T-helper 1 cell treated with Interleukin-12 subunit alpha and Interleukin-12 subunit beta and Interleukin-4 antibody, amounts not matched to agents 30 ng/mL and 1 ng/mL, for 36 hours (primary cell): ENCODE measurements at regions not wholly inside any gene's neighbourhood (a gene's known extent, or its start where the extent isn't known, plus 50 kb on each side); places are given as distances from the start of the nearest gene placed in this dataset.

Experiments used
- intact Hi-C: fragments of 100-400 bp; cut with micrococcal nuclease; formaldehyde crosslinking; loops from one replicate; pipeline ENCODE4 v1.15.1; 2024

DNA sequence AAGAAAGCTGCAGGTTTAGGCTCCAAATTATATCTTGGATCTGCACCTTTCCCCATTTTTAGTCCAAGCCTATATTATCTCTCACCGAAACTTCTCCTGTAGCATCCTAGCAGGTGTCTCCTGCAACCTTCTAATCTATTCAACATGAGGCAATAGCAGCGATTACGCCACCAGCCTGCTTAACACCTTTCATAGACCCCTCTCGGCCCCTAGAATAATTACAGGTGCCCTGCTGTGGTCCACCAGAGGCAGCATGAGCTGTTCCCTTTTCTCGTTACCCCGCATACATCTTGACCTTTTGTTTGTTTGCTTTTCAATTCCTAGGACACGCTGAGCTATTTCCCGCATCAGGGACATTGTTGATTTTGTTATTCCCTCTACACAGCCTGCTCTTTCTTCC is 361.9 kb downstream of the CYRIA start:
- intact Hi-C loops = no loop called here

DNA sequence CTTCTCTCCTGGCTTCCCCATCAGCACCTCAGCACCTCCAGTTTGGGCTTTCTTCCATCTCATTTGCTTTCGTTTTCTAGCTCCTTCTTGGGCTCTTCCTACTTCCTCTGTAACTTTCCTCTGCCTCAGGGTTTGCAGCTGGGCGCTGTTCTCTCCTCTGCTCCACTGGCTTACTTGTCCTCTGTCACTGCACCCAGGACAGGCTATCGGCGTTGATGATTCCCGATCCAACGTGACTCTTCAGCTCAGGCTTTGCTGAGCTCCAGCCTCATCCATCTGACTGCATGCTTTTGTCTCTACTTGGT is 362.4 kb downstream of the CYRIA start:
- intact Hi-C loops = no loop called here

DNA sequence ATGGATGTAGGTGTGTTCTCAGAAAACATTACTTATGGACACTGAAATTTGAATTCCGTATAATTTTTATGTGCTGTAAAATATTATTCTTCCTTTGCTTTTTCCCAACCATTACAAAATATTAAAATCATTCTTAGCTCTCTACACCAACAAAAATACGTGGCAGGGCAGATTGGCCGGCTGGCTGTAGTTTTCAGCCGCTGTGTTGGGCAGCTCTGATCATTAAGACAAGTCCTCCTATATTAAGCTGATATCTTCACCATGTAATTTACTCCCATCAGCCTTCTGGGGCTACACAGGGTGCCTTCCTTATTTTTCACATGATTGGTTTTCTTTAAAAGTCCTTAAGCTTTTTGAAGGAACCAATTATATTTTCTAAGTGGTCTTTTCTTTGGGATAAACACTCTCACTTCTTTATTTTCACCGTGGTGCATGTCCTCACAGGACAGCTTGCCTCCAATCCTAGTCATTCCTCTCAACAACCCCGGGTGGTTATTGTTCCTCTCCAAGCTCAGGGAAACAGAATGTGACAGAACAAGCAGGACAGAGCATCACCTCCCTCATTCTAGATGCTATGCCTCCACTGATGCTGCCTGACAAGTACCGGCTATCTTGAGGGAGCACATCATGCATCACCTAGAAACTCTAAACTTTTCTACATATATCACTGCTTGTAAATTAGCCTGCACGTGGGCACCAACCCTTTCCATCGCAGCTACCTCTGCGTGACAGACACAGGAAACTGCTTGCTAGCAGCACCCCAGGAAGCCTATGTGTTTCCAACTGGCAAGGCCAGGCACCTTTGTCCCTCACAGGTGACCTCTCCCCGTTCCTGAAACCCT is 362.3 kb downstream of the MYCN start:
- intact Hi-C loops = no loop called here

DNA sequence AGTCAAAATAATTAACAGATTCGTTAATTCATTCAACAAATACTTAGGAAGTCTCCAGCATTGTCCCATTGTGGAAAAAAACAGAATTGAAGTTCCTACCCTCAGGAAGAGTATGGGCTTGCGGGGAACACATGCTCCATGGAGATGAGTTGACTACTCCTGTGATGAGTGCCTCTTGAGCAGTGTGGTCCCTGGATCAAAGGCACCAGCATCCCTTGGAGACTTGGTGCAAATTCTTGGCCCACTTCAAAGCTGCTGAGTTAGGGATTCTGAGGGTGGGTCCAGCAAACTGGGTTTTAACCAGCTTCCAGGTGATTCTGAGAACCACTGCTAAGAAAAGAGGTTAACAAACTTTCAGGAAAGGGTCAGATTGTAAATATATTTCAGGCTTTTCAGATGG is 361.6 kb downstream of the MYCN start:
- intact Hi-C loops = no loop called here

DNA sequence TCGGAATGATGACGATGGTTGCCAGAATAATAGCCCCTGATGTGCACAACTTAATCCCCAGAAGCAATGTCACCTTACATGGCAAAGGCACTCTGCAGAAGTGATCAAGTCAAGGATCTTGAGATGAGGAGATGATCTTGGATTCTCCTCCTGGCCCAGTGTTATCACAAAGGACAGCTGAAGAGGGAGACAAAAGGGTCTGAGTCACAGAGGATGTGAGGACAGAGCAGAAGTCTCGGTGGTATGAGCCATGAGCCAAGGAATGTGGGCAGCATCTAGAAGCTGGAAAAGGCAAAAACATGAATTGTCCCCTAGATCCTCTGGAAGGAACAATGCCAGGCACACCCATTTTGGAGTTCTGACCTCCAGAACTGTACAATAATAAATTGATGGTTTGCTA is 358.5 kb downstream of the MYCN start:
- intact Hi-C loops = no loop called here

DNA sequence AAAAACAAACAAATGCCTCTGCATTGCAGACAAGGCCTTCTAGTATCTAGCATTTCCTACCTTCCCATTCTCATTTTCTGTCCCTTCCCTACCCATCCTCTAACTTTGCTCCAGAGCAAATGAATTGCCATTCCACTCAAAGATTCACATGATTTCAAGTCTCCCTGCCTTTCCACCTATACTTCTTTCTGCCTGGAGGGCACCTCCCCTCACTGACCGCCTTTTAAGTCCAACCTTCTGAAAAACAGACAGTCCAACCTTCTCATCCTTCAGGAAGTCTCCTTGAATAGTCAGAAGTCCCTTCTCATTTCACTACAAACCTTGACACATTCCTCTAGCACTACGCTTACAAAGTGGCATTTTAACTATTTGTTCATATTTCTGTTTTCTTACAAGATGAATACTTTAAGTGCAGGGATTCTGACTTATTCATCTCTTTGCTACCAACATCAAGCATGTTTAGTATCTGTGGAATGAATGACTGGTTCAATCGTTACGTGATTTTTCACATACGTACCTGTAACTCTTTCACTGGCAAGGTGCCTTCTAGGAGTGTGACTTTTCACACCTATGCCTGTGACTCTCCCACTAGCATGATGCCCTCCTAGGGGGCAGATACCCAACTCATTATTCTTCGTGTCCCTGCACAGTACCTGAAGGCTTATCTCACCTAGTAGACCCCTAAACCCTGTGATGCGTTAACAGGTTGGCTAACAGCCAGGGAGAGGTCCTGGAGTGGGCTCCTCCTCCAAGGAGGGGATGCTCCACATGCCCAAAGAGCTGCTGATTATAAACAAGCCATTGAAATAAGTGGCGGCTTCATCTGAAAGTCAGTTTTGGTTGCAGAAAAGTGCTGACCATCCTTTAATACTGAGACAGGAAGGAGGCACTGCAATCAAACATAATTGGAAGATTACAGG is 356.2 kb downstream of the MYCN start:
- intact Hi-C loops = no loop called here

DNA sequence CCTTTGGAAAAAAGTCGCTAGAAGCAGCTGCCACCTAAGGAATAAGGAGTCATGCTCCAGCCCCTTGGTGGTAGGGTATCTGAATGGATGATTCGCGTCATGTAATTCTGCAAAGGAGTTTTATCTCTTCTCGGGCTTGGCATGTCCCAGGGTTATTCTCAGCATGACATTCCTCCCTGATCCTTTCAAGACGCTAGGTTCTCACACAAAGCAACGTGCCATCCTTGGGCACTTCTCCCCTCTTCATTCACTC is 355.6 kb downstream of the MYCN start:
- intact Hi-C loops = no loop called here

DNA sequence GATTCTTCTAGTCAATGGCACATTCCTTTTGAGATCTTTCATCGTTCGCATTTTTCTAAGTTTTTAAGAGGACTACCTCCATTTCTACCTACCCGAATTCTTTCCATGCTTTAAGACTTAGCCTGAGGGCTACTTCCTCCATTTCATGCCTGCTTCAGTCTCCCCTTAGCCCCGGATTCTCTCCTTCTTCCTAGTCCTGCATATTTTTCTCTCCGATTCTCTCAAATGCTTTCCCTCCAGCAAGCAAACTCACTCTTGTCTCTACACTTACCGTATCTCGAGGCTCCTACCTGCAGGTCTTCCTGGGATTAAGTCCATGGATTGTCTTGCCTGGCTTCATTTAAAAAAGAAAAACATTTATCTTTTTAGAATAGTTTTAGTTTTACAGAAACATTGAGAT is 354.4 kb downstream of the MYCN start:
- intact Hi-C loops = no loop called here

DNA sequence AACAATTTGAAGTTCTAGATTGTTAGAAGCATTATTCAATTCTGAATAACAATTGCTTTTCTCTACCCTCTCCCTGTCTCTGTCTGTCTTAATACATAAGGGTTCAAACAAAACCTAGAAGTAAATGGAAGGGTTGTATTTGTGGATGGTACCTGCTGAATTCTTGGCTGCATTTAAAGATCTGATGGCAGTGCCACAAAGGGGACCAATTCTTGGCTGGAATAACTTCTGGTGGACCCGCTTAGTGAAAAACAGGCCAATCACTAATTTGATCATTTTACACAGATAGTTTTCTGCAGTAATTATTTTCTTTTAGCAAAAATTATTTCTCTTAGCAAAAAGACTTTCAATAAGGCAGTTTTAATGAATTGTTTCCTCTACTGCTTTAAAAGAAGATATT is 353.5 kb downstream of the MYCN start:
- intact Hi-C loops = no loop called here

DNA sequence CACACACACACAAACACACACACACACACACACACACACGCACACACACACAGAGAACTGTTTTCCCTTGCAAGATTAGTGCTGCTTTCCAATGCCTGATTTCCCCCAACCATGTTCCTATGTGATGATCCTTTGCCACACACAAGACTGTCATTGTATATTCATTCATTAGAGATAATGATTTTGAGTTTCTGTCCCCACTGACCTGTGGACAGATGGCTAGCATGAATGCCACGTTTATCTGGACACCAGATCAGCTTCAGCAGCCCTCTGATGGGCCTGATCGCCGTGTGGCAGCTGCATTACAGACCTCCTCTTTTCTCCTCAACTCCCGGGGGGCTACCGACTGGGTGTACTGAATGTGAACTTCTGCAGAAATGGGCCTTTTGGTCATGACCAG is 353.0 kb downstream of the MYCN start:
- intact Hi-C loops = no loop called here

DNA sequence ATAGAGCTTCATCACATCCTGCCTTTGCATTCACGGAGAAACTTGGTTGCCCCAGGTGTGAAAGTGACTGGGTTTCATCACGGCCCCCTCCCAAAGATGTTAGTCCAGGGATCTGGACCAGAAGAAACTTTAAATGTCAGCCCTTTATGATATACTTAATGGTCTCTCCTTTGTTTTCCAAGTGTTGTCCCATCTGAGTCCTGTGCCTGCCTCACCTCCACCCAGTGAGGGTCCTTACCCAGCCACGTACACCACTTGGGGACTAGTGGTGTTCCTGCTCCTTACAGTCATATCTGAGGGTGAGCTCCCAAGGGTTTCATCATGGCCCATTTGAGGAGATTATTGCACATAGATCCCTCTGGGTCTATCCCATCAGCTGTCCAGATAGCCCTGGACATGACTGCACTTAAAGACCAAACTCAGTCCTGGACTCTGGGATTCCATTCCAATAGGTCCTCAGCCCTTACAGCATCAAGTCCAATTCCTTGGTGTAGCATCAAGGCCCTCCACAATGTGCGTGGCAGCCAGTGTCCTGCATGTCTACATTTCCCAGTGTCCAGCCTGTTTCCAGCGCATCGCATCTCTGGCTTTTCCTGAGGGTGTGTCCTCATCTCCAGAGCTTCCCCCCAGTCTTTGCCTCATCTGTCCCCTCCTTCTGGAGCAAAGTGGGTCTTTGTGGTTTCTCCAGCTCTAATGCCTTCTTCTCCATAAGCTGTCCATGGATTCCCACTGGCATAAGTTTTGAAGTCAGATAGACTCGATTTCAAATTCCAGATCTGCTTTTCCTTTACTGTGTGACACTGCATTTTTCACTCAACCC is 351.6 kb downstream of the MYCN start:
- intact Hi-C loops = no loop called here

DNA sequence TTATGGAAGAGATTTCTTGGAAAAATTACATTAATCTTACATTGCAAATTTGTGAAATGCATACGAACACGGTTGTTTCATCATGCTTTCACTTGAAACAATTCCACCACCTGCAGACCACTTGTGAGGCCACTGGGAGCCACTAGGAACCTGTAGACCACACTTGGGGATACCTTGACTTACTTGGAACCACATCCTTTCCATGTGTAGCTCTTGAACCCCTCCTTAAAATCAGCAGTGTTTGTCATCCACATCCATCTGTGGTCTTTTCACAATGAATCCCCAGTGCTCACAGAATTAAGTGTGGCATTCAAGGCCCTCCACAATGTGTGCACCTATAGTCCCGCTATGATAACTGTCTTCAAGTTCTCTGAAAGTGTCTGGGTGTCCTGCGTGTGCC is 350.9 kb downstream of the MYCN start:
- intact Hi-C loops = no loop called here

DNA sequence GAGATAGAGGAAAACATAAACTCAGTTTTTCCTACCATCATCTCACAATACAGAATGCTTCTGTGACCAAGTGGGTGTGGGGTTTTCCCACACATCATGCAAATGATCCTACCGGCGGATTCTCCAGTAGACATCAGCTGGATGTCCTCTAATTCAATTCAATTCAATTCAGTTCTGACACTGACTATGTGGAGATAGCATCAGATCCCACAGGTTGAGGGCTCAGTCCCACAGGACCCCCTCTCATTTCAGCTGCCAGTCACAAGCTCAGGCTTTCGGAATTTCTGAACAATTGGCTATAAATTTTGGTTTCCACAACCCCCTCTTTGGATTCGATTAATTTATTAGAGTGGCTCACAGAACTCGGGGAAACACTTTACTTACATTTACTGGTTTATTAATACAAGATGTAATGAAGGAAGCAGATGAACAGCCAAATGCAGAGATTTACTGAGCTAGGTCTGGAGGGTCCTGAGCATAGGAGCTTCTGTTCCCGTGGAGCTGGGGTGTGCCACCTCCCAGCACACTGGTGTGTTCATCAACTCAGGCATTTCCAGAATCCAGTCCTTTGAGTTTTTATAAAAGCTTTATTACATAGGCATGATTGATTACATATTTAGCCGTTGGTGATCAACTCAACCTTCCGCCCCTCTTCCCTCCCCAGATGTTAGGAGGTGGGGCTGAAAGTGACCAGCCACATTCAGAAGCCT is 350.1 kb downstream of the MYCN start:
- intact Hi-C loops = no loop called here

DNA sequence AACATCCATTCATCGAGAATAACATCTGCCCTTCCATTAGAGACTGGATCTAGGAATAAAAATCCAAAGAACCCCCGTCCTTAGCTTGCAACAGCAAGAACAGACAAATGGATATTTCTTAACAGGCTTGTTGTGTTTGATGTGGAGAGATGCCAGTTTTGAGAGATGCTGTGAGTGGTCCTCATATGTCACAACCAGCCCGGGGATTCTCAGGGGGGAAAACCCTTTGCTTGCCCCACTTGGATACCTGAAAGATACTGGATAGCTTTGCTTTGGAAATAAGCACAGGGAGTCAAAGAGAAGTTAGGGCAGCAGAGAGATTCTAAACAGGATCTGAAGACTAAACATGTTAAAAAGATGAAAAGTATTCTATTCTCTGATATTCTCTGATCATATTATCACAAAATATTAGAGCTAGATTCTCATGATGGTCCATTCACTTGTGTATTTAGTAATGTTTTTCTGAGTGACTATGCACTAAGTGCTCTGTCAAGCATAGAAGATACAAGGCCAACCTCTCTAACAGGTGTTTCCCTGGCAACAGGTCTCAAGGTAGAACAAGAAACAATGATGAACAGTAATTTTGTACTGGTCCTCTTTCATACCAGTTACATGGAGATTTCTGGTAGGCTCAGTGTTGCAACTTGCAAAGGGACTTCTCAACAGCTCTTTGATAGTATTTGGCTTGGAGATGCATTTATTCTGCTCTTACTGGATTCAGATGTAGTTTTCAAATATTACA is 348.2 kb downstream of the MYCN start:
- intact Hi-C loops = no loop called here

DNA sequence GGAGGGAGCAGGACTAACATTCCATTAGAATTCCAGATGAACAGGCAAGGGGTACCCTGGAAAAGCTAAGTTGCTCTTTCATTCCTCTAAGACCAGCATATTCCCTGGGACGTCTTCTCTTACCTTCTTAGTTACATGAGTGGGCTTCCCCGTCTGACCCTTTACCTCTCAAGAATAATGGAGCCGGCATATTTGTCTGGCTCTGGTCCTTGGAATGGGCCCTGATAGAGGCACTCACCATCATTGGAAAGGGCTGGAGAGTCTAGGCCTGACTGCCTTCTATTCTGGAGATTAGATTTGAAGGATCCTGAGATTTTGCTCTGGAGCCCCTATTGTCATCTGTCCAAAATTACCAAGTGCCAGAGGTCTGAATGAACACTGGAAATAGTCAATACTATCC is 347.5 kb downstream of the MYCN start:
- intact Hi-C loops = no loop called here

DNA sequence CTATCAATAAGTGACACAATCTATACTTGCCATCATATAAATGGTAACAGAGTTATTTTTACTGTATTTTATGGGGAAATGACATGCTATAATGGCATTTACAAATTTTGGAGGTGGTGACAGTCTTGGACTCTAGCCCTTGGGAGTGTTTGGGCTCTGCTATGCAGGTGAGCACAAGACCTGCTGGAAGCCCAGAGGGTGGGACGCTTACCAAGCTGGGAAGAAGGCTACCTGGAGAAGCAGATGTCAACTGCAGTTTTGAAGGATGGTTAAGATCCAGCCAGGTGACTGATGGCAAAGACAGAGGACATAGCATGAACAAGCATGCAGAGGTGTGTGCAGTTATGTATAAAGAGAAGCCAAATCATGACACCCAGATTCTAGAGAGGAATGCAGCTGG is 346.9 kb downstream of the MYCN start:
- intact Hi-C loops = no loop called here

DNA sequence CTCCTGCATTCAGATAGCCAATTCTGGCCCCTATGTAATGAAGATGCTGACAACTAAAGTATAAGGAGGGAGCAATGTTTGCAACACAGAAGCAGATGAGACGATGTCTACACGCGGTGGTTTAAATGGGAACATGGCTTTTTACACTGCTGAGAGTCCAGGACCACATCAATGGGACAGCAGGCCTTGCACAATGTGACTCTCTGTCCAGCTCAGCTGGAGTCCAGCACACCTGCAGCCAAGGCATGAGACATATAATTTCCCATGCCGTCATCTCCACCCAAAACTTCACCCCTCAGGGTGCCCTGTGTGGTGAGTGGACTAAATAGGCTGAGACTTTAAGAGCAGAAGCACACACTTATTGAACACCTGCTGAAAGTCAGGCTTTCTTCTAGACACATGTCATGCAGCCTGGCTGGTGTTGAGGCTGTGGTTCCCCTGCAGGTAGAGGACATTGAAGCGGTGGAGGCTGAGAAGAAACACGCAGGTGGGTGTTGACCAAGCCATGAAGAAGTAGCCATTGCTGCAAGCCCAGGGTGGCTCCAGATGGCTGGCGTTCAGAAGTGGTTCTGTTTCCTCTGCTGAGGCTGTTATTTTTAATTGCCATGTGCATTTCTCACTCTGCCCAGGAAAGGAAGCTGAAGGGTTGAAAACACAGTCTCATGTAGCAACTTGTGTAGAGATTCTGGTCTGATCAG is 345.6 kb downstream of the MYCN start:
- intact Hi-C loops = no loop called here

DNA sequence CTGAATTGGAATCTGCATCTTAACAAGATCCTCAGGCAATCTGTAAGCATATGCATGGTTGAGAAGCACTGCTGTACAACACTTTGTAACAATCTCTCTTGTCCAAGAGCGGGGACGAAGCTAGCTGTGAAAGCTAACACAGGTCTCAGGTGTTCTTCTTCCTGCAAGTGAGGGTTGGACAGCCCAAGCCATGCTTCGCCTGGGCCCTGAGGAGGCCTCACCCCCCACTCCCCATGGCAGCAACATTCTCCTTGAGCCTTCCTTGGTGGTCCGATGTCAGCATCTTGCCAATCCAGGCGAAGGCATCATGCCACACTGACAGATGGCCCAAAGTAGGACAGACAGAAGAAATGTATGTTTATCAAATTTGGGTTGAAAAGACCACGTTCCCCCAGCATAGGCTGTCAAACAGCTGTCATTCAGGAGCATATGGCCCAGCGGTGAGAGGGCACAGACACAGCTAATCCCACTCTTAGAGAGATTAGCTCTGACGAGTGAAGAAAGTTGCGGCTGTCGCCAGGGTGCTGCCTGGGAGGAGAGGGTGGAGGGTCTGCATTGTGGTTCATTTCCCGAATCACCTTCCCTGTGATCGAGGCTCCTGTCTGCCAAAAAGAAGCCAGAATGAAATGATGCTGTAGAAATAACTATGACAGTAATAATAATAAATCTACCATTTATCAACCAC is 344.7 kb downstream of the MYCN start:
- intact Hi-C loops = no loop called here

DNA sequence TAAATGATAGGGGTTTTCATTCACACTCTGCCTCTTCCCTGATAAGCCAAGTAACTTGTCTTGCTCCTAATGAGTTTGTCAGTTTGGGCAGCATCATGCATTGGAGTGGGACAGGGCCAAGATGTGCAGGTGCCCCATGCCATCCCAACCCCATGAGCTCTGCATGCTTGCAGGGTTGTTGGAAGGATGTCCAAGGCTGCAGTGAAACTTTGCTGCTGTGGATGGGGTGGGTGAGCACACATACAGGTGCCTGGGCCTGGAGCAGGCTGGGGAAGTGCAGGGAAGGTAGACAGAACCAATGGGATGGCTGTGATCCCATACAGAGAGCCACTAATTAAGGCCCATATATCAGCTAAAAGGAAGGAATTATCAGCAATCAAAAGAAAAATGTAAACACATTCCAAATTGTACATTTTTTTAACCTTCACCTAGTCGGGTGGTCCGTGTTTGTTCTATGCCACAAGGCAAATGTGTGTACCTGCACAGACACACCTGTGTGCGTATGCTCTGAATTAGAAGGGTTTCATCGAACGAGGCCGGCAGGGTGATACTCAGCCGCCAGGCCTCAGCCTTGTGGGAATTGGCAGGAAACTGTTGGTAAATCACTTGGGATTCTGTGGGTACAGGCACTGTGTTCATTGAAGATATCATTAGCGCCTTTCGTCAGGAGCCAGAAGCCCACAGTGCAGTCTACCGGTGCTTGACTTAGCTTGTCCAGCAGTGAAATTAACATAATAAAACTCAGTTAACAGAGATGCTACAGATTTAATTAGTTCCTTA is 342.9 kb downstream of the MYCN start:
- intact Hi-C loops = no loop called here
